Stomach smooth muscle (tissue), 2 donors: ENCODE measurements at regions not wholly inside any gene's neighbourhood (a gene's known extent, or its start where the extent isn't known, plus 50 kb on each side); places are given as distances from the start of the nearest gene placed in this dataset.

Experiments used
- H3K27ac ChIP-seq: one replicate; pipeline ENCODE4 v1.7.0; 2013; ENCODE audit warnings: mild to moderate bottlenecking, low read length, inconsistent platforms
- H3K27me3 ChIP-seq, 2 donors: one replicate each; pipeline ENCODE4 v1.7.0; 2013; ENCODE audit warnings: low read length in 2 of 2; ENCODE audit not compliant: insufficient read depth in 2 of 2, control insufficient read depth in 1 of 2
- H3K36me3 ChIP-seq, 2 donors: one replicate each; pipeline ENCODE4 v1.7.0; 2013; ENCODE audit warnings: low read length in 2 of 2; ENCODE audit not compliant: control insufficient read depth in 2 of 2, insufficient read depth in 2 of 2
- H3K4me1 ChIP-seq: one replicate; pipeline ENCODE4 v1.7.0; 2013; ENCODE audit warnings: low read length; ENCODE audit not compliant: control insufficient read depth, insufficient read depth
- H3K4me3 ChIP-seq, 2 donors: one replicate each; pipeline ENCODE4 v1.7.0; 2013; ENCODE audit warnings: low read length in 2 of 2
- H3K9ac ChIP-seq, 2 donors: one replicate each; pipeline ENCODE4 v1.7.0; 2013; ENCODE audit warnings: low read length in 2 of 2, mild to moderate bottlenecking in 1 of 2
- H3K9me3 ChIP-seq, 2 donors: one replicate each; pipeline ENCODE4 v1.7.0; 2013; ENCODE audit warnings: low read length in 2 of 2; ENCODE audit not compliant: control insufficient read depth in 2 of 2
- donor health status: healthy.
- donor health status: Pancreatic carcinoma.

DNA sequence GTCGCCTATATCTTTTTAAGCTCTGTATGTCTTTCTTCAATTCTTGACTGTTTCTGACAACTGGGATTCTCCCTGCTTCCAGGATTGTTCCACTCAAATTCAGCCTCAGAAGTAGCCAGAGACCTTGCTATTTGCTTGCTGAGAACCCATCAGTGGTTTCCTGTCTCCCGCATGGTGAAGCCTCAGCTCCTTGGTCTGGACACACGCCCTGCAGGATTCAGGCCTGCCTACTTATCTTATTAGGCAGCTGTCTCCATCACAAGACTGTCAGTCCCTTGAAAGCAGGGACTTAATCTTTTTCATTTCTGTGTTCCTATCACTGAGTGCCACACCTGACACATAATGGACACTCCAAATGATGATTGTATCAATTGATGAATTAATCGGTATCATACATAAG is 175.3 kb downstream of the PLPP3 start:
- H3K4me3 ChIP-seq = no peak overlapping the region
- no peaks in the 10 kb centered on the region for H3K27me3 ChIP-seq
- H3K36me3 ChIP-seq = no peaks in the 10 kb centered on the region
- no peak overlapping the region for H3K9ac ChIP-seq
- H3K4me1 ChIP-seq = no peaks in the 10 kb centered on the region
- H3K9me3 ChIP-seq = no peaks in the 10 kb centered on the region
- H3K27ac ChIP-seq = no peak overlapping the region

DNA sequence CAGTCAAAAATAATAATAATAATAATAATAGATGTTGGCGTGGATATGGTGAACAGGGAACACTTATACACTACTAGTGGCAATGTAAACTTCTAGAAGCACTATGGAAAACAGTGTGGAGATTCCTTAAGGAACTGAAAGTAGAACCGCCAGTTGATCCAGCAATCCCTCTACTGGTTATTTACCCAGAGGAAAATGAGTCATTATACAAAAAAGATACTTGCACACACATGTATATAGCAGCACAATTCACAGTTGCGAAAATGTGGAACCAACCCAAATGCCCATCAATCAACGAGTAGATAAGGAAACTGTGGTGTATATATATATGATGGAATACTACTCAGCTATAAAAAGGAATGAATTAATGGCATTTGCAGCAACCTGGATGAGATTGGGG is 176.0 kb downstream of the PLPP3 start:
- H3K27ac ChIP-seq = no peak overlapping the region
- no peak overlapping the region for H3K9ac ChIP-seq
- no peaks in the 10 kb centered on the region for H3K36me3 ChIP-seq
- H3K27me3 ChIP-seq = no peaks in the 10 kb centered on the region
- H3K4me3 ChIP-seq = no peak overlapping the region
- H3K9me3 ChIP-seq = no peaks in the 10 kb centered on the region
- H3K4me1 ChIP-seq = no peaks in the 10 kb centered on the region

DNA sequence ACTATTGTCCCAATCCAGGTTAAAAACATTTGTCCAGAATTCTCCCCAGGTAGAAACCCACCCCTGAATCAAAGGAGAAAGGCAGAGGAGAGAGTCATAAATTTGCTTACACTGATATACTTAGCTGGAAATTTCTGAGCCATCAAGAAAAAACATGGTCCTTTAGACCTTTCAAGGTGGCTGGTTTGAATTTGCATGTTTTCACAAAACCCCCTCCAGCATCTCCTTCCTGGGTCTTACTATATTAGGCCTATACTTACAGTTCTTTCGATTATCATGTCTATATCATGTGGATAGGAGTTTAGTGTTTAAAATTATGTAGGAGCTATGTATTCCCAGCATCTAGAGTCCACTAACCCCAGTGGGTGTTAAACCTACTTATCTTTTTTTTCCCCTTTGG is 178.2 kb downstream of the PLPP3 start:
- Histone ChIP-seq H3K36me3 (no peaks in the 10 kb centered on the region), H3K9me3 (no peaks in the 10 kb centered on the region), H3K4me3 (no peak overlapping the region), H3K4me1 (no peaks in the 10 kb centered on the region), H3K27ac (no peak overlapping the region), H3K27me3 (no peaks in the 10 kb centered on the region), H3K9ac (no peak overlapping the region)

DNA sequence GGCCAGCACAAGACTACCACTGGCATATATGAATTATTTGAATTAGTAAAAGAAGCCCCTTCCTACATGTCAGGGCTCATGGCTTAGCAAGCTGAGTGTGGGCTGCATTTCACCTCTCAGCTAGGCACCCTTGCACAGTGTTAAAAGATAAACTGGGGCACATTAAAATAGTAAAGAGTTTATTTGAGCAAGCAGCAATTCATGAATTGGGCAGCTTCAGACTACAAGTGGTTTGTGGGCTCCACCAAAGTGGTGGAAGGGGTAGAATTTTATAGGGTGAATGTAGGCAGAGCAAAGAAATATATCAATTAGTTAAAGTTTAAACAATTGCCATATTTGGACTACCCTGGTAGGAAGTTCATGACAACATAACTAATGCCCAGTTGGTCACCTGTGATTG is 178.8 kb downstream of the PLPP3 start:
- Histone ChIP-seq H3K9ac (no peak overlapping the region), H3K27ac (no peak overlapping the region), H3K36me3 (no peaks in the 10 kb centered on the region), H3K9me3 (no peaks in the 10 kb centered on the region), H3K4me3 (no peak overlapping the region), H3K4me1 (no peaks in the 10 kb centered on the region), H3K27me3 (no peaks in the 10 kb centered on the region)

DNA sequence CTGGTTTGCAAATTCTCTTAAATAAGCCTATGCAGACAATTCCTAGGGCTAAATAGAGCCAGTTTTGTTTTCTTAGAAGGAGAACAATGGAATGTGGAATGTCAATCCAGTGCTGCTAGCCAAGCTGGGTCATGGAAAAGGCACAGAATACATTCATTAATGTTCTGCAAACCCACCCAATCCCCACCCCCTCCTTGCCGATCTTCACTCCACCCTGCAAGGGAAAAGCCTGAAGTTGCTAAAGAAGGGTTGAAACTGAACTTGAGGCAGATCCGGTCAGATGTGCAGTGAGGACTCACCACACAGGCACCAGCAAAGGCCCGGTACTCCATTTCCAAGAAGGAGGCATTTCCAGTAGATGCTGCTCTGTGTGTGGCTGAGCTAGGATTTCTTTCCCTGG is 179.6 kb downstream of the PLPP3 start:
- Histone ChIP-seq H3K27me3 (no peaks in the 10 kb centered on the region), H3K9ac (no peak overlapping the region), H3K4me1 (no peaks in the 10 kb centered on the region), H3K36me3 (no peaks in the 10 kb centered on the region), H3K4me3 (no peak overlapping the region), H3K27ac (no peak overlapping the region), H3K9me3 (no peaks in the 10 kb centered on the region)

DNA sequence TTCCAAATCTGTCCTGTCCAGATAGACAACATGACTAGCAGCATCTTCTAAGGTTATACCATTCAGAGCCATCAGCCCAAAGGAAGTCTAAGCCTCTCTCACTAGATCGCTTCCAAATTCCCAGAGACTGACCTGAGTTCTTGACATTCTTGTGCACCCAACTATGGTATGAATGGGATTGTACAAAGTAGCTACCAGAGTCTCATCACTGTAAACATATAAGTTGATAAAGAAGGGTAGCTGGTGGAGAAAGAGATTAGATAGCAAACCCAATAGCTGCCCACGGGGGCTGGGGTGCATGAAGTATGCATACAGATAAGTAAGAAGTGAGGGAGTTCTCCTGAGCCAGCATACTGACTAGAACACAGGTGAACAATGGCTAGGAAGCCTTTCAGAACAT is 180.0 kb downstream of the PLPP3 start:
- Histone ChIP-seq H3K4me1 (no peaks in the 10 kb centered on the region), H3K27ac (no peak overlapping the region), H3K9me3 (no peaks in the 10 kb centered on the region), H3K9ac (no peak overlapping the region), H3K36me3 (no peaks in the 10 kb centered on the region), H3K4me3 (no peak overlapping the region), H3K27me3 (no peaks in the 10 kb centered on the region)

DNA sequence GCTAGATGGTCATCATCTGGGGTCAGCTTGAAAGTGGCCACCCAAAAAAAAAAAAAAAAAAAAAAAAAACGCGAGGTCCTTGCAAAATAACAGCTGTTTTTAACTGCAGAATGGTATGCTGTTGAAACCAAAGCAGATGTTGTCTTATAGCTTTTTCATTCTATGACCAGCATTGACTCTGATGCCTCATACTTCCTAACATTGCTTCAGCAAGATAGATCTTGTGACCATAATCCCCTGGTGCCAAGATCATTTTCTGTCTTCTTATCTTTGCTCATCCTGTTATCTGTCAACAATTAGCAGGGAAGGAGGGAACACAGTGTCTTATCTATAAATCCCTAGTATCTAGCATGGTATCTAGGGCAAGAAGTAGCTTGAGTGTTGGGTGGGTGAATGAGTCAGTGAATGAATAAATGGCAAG is 181.5 kb downstream of the PLPP3 start:
- H3K4me3 ChIP-seq = no peak overlapping the region
- no peaks in the 10 kb centered on the region for H3K36me3 ChIP-seq
- H3K27ac ChIP-seq = no peak overlapping the region
- H3K27me3 ChIP-seq = no peaks in the 10 kb centered on the region
- no peaks in the 10 kb centered on the region for H3K4me1 ChIP-seq
- no peak overlapping the region for H3K9ac ChIP-seq
- no peaks in the 10 kb centered on the region for H3K9me3 ChIP-seq

DNA sequence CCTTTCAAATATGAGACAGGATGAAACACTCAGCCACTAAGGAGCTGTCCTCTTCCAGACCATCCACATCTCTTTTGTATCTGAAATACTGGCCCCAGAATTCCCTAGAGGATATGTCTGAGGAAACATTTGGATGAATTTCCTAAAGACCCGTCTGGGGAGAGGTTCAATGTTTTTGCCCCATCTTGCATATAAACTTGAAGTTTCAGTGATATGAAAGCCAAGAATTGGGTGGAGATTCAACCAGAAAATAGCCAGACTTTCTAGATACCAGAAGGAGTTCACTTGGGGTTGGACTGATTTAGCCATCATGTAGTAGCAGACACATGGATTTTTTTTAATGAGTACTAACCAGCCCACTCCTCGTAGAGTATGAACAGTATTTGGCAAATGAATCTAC is 182.0 kb downstream of the PLPP3 start:
- Histone ChIP-seq H3K27ac (no peak overlapping the region), H3K4me1 (no peaks in the 10 kb centered on the region), H3K9ac (no peak overlapping the region), H3K27me3 (no peaks in the 10 kb centered on the region), H3K36me3 (no peaks in the 10 kb centered on the region), H3K9me3 (no peaks in the 10 kb centered on the region), H3K4me3 (no peak overlapping the region)

DNA sequence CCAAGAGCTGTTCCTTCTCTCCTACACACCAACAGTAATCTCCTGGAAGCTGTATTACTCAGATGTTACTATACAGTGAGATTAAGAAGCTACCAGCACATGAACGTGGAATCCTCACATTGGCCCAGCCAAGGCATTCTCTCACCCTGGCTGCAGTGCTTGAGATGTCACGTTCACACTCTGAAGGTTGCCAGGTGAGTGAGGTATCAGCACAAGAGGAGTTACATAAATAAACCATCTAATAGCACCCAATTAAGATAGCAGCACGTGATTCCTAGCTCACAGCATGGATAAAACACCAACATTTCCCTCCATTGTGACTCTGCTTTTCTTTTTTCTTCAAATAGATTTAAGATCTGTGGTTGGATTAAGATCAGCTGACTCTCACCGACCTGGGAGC is 182.8 kb downstream of the PLPP3 start:
- Histone ChIP-seq H3K4me3 (no peak overlapping the region), H3K9me3 (no peaks in the 10 kb centered on the region), H3K9ac (no peak overlapping the region), H3K27me3 (no peaks in the 10 kb centered on the region), H3K36me3 (no peaks in the 10 kb centered on the region), H3K4me1 (no peaks in the 10 kb centered on the region), H3K27ac (no peak overlapping the region)

DNA sequence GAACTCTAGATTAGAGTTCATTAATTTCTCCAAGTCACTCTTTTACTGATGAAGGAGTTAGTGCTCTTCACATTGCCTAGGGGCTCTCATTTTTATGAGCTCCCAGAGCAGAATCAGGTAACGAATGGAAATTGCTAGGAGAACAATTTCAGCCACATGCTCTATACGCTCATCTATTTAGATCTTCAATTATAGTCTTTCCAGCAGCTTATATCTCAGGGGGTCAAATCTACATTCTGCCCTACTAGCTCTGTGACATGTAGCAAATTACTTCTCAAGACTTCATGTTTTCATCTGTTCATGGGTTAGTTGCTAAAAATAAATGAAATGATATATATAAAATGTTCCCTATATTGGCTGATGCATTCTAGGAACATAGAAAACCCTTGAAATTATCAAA is 183.6 kb downstream of the PLPP3 start:
- H3K27ac ChIP-seq = no peak overlapping the region
- H3K4me3 ChIP-seq = no peak overlapping the region
- H3K36me3 ChIP-seq = no peaks in the 10 kb centered on the region
- H3K27me3 ChIP-seq = no peaks in the 10 kb centered on the region
- no peaks in the 10 kb centered on the region for H3K4me1 ChIP-seq
- H3K9ac ChIP-seq = no peak overlapping the region
- H3K9me3 ChIP-seq = no peaks in the 10 kb centered on the region

DNA sequence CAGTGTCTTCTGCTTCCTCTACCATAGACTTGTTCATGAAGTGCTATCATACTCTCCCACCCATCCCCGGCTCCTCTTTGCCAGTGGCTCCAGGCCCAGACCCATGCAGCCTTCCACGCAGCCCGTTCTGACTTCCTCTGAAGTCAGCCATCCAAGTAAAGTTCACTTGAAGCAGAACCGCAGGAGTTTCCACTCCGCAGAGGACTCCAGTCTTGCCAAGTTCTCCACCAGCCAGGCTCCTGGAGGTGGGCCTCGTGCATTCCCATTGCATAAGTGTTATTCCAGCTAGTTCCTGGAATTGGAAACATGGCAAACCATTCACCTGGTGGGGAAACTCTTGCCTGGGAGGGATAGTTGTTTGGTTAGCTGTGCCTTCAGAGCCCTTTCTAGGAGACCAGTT is 185.1 kb downstream of the PLPP3 start:
- no peak overlapping the region for H3K27ac ChIP-seq
- no peaks in the 10 kb centered on the region for H3K4me1 ChIP-seq
- H3K36me3 ChIP-seq = no peaks in the 10 kb centered on the region
- no peaks in the 10 kb centered on the region for H3K27me3 ChIP-seq
- no peak overlapping the region for H3K9ac ChIP-seq
- H3K9me3 ChIP-seq = no peaks in the 10 kb centered on the region
- H3K4me3 ChIP-seq = no peak overlapping the region
